GM18517 (cell line): ENCODE measurements at regions not wholly inside any gene's neighbourhood (a gene's known extent, or its start where the extent isn't known, plus 50 kb on each side); places are given as distances from the start of the nearest gene placed in this dataset.

ENCODE experiments used
- ATAC-seq: cut with Tn5 transposase; IDR thresholded peaks from one replicate; pipeline ENCODE4 v1.9.1; 2021; ENCODE audit warnings: mild to moderate bottlenecking, moderate library complexity; ENCODE audit not compliant: unreplicated experiment

DNA sequence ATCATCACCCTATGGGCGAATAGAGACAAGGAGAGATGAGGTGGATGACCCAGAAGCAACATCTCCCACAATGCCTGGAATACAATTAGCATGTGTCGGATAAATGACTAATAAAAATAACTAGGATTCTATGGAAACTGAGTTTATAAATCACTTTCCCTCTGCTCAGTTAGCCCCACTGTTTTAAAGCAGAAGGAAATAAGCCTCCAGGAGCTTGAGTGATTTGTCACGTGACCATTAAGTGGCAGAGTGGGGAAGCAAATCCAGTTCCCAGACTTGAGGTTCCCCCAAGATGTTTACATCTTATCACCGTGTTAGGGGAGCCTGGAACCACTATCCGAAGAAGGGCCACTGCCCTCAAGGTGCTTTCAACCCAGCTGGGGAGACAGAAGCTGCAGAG is 136.5 kb upstream of the CCND2 start:
- no peak for ATAC-seq

GRCh38 chr12:4135919-4136605 is 137.5 kb upstream of the CCND2 start:
- peak; percentile 73 for ATAC-seq

- ATAC-seq, result no peak
Measured at GRCh38 chr12:4134448-4135263, 138.9 kb upstream of the CCND2 start.

GRCh38 chr12:4133636-4134447 is 139.7 kb upstream of the CCND2 start:
- ATAC-seq, result no peak

GRCh38 chr12:4133029-4133428 is 140.5 kb upstream of the CCND2 start:
- ATAC-seq, result no peak

- no peak for ATAC-seq
Measured at GRCh38 chr12:4121506-4122020, 152.0 kb upstream of the CCND2 start.

DNA sequence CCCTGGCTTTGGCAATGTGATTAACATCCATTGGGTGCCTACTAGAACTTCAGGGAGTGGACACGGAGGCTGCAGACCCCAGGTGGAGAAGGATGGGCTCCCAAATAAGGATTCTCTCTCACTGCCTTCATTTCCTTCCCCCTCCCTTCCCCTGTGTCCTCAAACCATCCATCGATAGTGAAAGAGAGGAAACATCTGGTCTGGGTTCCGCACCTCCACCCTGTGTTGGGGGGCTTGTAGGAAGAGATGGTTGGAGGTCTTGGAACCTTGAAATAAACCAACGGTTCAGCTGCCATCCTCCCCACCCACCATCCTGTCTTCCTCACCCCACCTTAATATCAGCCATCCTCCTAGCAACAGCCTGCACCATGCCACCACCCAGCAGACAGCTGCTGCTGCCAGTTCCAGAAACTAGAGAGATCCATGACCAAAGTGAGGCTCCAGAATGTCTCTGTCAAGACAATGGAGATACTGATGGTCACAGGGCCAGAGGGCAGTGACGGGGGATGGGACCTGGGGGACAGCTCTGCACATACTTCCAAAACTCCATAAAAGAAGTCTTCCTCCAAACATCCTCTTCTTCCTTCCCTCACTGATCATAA is 153.1 kb upstream of the CCND2 start:
- no peak for ATAC-seq

DNA sequence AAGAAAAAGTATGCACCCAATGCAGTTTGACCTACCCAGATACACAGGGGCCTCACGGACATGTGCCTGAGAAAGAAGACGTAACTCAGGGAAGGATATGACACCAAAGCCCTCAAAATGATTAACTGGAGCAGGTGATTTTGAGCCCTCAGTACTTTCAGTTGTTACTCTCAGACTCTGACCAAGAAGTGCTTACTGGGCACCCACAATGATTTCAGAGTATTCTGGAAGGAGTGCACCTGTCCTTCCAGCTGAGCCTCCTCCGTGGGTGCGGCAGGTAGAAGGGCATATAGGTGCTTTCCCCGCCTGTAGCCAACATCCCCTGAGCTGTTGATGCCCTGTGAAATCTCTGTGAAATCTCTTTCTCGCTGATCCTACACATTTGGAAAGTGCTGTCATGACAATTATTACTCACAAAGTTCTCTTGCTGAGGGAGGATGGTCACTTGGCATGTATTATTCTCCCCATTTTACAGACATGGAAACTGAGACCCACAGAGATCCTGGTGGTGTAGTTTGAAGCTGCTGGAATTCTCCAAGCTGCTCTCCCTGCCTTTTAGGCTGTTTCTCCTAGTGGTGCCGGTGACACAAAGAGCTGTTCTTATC is 154.3 kb upstream of the CCND2 start:
- ATAC-seq, result peak; percentile 87

GRCh38 chr12:4118601-4119156 is 154.9 kb upstream of the CCND2 start:
- ATAC-seq, result no peak

- peak; percentile 43 for ATAC-seq
Measured at GRCh38 chr12:4118017-4118510, 155.5 kb upstream of the CCND2 start.

- no peak for ATAC-seq
Measured at GRCh38 chr12:4117386-4118016, 156.1 kb upstream of the CCND2 start.

DNA sequence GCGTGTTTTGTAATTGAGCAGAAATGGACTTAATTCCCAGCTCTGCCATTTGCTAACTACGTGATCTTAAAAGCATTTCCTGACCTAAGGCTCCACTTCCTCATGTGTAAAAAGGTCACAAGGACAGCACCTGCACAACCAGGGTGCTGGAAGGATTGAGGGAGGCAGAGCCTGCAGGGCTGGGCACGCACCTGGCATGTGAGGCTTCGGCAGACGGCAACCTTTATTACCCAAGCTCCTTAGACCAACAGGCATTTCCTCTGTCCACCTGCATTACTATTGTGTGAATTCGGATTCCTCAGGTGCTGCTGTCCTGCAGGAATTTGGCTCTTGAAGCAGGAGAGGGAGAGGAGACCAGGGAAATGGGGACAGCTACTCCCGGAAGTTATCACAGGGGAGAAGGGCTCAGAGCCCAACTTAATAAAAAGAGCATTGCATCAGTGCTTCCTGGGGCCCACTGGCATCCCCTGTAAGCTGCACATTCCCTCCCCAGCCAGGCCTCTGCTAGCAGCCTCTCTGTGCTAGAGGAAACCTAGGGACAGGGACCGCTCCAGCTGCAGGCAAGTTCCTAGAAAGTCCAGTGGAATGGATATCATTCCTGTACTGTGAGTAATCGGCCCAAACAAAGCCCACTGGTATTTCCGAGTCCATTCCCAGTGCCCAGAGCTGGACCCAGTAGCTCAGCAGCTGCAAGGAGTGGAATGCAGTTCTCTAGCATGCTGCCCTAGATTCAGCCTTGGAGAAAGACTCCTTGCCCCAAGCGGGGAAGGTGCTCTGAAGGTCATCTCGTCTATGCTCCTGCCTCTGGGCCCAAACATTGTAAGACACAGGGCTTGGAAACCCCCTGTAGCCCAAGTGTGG is 157.1 kb upstream of the CCND2 start:
- no peak for ATAC-seq

DNA sequence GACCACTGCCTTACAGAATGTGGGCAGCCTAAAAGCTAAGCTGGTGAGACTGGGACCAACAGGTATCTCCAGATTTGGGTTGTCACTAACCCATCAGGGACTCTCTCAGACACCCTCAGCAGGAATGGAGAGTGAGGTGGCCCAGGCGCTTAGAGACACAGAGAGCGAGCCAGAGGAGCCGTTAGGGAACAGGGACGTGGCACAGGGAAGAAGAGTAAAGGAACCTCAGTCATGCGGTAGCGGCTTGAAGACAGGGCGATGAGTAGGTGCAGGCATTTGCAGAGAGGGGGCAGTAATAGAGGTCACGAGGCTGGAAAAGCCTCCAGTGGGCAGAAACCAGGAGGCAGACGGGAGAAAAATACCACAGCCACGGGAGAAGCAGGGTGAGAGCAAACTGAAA is 158.0 kb upstream of the CCND2 start:
- ATAC-seq, result no peak

DNA sequence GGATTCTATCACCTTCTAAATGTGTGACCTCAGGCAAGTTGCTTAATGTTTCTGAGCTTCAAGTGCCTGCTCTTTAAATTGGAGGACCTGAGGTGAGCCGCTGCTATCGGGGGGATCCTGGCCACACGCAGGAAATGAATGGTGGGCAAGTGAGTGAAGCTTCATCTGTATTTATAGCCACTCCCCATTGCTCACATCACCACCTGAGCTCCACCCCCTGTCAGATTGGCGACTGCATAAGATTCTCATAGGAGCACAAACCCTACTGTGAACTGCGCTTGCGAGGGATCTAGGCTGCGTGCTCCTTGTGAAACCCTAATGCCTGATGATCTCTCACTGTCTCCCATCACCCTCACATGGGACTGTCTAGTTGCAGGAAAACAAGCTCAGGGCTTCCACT is 158.6 kb upstream of the CCND2 start:
- ATAC-seq, result no peak

DNA sequence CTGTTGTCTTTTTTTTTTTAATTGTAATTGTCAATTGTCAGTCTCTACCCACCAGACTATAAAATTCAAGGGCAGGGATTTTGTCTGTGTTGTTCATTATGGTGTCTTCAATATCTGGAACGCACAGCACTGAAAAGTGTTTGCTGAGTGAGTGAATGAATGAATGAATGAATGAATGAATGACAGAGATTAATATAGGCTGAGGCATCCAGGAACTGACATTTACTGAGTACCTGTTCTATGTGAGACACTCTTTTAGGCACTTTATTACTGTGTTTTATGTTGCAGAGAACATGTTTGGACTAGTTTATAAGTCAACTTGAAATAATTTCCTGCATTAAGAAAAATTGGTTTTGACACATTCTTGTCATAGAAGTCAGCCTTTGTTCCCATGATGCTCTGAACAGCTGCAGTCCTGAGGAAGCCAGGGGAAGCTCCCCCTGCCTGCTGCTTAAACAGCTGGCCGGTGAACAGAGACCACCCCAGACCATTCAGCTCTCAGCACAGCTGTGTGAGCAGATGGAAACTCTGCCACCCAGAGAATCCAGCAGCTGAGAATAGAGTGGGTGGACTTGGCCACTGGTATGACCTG is 160.7 kb upstream of the CCND2 start:
- ATAC-seq, result no peak

GRCh38 chr12:4112290-4112689 is 161.3 kb upstream of the CCND2 start:
- no peak for ATAC-seq

DNA sequence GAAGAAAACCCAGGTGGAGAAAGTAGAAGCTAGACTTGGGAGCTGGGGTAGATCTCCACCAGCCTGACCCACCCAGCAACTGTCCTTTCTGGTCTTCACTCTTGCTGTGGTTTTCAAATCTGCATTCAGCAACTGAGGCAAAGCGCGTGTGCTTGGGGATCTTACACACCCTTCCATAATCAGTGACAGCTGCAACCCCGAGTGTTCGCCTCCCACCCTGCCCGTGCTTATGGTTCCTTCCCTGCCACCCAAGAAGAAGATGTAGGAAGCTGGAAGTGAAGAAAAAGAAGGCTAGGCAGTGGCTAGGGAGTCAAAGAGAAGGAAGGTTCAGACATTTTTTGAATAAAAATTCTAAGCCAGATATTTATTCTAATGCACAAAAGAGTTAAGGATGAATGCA is 162.6 kb upstream of the CCND2 start:
- ATAC-seq, result no peak

DNA sequence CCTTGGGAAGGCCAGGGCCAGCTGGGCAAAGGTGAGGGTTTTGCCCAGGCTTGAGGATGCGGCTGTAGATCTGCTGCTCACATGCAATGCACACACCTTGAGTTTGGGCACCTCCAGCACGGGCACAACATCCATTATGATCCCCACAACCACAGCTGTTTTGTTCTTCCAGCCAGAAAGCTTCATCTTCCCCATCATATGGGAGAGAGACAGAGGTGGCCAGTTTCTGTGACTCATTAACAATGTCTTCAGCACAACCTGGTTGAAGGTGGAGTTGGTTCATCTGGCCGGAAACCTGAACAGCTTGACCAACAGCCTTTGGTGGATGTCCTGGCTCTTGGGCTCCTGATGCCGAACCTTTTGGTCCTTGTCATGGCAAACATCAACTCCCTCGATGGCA is 163.7 kb upstream of the CCND2 start:
- ATAC-seq, result no peak
